Left cardiac atrium (tissue), 4 donors: ENCODE measurements at regions not wholly inside any gene's neighbourhood (a gene's known extent, or its start where the extent isn't known, plus 50 kb on each side); places are given as distances from the start of the nearest gene placed in this dataset.
A peak's percentile ranks its signal among the peaks of the same experiment; 100 is the strongest.
"Not testable (repeated sequence)": the region's sequence is repeated elsewhere in the genome, so short reads cannot be mapped to it uniquely, and the experiment has no call there.

Source experiments
- ATAC-seq, 2 donors: fragments of 200-7000 bp; cut with Tn5 transposase; one replicate each; pipeline ENCODE4 v1.9.1; 2020; ENCODE audit warnings: mild to moderate bottlenecking in 2 of 2, moderate library complexity in 2 of 2
- DNase-seq: peaks from one replicate; pipeline ENCODE4 v3.0.0-alpha.2; 2020
- intact Hi-C, 2 donors: fragments of 100-400 bp; cut with DNase I; formaldehyde crosslinking; loops; one replicate each; pipeline versions ENCODE4 v1.14.1 to v1.15.1; 2022 to 2023
- donor health status: DM: no; HTN: yes; CAD: no.
- donor health status: DM: no; HTN: yes; CAD: no; lungs with severe emphysema.
- donor health status: DM: yes; HTN: yes; CAD: no.
- donor health status: Dilated cardiomyopathy.

GRCh38 chr2:2731816-2732284, 400.8 kb upstream of the MYT1L start:
- ATAC-seq: no peak
- no peak for DNase-seq
- intact Hi-C loops: no loop called here

DNA sequence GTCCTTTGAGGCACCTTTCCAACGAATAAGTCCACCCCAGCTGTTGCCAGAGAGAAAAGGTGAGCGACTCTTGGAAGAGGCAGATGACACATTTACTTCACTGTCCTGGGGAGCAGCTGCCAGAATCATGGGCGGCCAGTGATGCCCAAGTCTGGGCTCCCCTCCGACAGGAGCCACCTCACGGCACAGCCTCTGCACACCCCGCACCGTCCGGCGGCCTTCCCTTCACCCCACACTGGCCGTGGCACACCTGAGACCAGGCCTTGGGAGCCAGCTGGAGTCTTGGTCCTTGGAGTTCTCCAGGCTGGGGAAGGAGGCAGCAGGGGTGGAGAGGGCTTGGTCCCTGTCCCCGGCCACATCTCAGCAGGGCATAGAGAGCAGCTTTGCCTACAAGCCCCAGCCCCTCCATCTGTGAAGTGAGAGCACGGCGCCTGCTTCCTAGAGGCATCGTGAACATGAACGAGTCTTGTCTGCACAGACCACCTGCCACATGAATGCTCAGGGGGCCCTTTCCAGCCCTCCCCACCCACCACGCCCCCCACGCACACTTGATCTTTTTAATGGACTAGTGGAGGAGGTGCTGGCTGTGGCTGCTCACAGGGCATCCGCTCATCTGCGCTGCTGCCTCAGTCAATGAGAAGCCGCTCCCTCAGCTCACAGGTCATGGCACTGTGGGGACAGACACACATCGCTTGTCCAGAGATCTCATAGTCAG, 400.2 kb upstream of the MYT1L start:
- DNase-seq: no peak
- intact Hi-C loops: no loop called here
- no peak for ATAC-seq

DNA sequence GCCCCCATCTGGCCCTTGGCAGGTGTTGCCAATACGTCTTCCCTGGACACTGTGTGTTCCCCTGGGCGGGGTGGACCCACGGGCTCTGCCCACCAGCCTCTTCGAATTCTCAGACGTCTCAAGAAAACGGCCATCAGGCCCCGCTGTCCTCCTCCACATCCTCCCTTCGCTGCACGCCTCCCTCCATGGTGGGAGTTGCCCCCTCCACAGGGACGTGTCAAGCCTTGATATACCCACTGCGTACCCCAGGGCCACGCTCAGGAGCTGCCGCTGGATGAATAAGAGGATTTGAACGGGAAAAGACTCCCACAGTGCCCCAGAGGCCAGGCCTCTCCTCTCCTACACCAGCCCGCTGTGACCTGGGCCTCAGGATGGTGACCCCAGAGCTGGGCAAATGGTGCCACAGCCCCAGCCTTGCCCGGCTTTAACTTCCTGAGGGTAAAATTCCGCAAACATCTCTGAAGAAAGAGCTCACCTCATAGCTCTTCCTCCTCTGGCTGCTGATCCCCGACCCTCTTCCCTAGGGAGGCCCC, 399.3 kb upstream of the MYT1L start:
- no peak for ATAC-seq
- DNase-seq: no peak
- intact Hi-C loops: no loop called here

DNA sequence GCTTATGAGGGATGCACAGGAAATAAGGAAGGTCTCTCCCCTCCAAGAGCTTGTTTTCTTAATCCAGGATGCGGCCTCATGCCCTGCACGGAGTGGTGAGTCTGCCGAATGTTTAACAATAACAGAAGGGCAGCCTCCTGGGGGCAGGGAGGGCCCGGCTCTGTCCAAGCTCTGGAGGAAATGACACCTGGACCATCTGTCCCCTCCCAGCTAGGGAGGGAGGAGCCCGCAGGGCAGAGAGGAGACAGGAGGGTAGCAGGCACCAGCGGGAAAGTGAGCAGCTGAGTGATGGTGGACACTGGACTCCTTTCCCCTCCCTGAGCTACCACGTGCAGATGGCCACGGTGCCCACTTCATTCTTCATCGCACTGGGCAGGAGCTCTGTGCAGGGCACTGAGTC, 398.2 kb upstream of the MYT1L start:
- intact Hi-C loops: no loop called here
- DNase-seq (no peak), ATAC-seq (no peak)

GRCh38 chr2:2728635-2729034, 397.6 kb upstream of the MYT1L start:
- no peak for DNase-seq
- intact Hi-C loops: no loop called here
- no peak for ATAC-seq

DNA sequence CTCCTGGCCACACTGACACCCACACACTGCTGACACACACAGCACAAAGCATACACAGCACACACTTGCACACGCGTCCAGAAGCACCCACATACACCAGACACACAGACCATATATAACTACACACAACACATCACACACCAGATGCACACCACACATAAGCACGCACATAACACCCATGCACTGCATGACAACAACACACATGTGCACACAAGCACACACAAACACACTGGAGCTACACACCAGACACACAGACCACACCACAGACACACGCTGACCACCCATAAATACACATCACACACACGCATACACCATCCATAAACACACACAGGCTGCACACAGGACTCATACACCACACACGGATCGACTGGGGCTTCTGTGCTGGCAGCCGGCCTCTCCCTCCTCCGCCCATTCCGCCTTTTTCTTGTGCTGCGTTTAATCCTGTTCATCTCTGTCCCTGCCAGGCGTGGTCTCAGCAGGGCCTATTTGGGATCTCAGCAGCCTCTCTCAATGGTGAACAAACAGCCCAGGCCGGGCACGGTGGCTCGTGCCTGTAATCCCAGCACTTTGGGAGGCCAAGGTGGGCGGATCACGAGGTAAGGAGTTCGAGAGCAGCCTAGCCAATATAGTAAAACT, 396.9 kb upstream of the MYT1L start:
- DNase-seq (no peak), ATAC-seq (no peak)
- intact Hi-C loops: no loop called here

DNA sequence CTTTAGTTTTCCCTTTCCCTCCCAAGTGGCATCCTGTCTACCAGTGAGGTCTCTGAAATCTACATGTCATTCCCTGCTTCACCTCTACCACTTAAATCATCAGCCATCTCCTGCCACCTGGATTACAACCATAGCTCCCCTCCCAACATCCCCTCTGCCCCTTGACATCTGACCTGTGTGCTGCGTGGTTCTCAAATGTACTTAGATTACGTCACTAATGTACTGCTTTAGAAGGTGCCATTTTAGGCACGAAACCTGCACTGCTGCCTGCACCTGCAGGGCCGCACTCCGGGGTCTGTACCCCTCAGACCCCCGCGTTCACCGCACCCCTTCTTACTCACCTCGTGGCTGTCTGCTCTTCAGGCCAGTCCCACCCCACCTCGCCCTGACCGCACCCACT, 395.1 kb upstream of the MYT1L start:
- DNase-seq (no peak), ATAC-seq (no peak)
- intact Hi-C loops: no loop called here

- no peak for DNase-seq
- peak in 1 of 2 donors; percentile 15 for ATAC-seq
- intact Hi-C loops: no loop called here
These were observed 392.0 kb upstream of the MYT1L start for GRCh38 chr2:2723064-2723463.

- no peak for DNase-seq
- intact Hi-C loops: no loop called here
- ATAC-seq: no peak
These were observed 390.3 kb upstream of the MYT1L start for GRCh38 chr2:2721296-2721835.

- DNase-seq, ATAC-seq, intact Hi-C loops: not testable (repeated sequence)
These were observed 389.7 kb upstream of the MYT1L start for GRCh38 chr2:2720806-2721205.

DNA sequence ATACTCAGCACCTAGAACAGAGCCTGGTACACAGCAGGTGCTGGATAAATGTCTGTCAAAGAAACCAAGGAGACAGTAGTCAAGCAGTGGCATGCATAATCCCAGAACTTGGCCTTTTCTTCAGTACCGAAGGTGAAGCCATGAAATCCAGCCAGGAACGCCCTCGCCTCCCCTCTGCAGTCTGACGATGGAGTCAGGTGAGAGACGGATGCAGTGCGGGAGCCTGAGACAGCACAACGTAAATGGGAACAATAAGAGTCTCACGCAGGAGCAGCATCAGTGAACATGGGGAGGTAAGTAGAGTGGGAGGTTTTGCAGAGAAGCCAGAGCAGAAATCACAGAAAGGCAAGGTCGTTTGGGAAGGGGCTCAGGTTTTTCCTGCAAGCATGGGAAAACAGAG, 389.3 kb upstream of the MYT1L start:
- ATAC-seq: no peak
- intact Hi-C loops: no loop called here
- no peak for DNase-seq

GRCh38 chr2:2719781-2720180, 388.7 kb upstream of the MYT1L start:
- ATAC-seq (no peak), DNase-seq (no peak)
- intact Hi-C loops: no loop called here

GRCh38 chr2:2719015-2719414, 387.9 kb upstream of the MYT1L start:
- intact Hi-C loops: no loop called here
- DNase-seq (no peak), ATAC-seq (no peak)

DNA sequence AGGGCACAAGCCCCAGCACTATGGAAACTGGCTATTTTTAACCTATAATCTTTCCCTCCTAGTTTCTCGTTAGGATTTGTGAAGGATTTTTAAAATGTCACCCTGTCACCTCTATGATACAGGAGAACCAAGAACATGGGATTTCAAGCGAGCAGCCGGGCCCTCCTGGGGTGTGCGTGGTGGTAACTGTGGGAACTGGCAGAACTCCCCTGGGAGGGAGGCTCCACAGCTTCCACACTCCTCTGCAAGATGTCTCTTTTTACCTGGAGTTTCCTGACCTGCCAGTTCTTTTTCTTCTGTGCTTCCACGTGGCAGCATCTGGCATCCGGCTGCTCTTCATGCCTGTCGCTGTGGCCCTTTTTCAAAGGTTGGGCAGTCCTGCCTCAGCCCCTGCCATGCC, 386.3 kb upstream of the MYT1L start:
- DNase-seq (no peak), ATAC-seq (no peak)
- intact Hi-C loops: no loop called here

DNA sequence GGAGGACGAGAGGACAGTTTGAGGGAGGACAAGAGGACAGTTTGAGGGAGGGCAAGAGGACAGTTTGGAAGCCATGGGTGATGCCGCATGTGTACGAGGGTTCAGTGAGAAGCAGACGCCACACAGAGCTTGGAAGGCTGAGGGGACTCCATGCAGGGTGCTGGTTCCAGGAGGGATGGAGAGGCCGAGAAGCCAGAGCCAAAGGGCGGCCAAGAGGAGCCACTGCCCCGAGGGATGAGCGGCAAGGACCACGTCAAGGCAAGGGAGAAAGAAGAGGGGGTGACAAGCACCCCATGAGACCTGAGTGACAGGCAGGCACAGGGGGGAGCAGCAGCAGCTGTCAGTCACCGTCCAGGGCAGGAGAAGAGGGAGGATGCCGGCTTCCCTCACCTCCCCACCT, 385.7 kb upstream of the MYT1L start:
- DNase-seq (no peak), ATAC-seq (no peak)
- intact Hi-C loops: no loop called here

DNA sequence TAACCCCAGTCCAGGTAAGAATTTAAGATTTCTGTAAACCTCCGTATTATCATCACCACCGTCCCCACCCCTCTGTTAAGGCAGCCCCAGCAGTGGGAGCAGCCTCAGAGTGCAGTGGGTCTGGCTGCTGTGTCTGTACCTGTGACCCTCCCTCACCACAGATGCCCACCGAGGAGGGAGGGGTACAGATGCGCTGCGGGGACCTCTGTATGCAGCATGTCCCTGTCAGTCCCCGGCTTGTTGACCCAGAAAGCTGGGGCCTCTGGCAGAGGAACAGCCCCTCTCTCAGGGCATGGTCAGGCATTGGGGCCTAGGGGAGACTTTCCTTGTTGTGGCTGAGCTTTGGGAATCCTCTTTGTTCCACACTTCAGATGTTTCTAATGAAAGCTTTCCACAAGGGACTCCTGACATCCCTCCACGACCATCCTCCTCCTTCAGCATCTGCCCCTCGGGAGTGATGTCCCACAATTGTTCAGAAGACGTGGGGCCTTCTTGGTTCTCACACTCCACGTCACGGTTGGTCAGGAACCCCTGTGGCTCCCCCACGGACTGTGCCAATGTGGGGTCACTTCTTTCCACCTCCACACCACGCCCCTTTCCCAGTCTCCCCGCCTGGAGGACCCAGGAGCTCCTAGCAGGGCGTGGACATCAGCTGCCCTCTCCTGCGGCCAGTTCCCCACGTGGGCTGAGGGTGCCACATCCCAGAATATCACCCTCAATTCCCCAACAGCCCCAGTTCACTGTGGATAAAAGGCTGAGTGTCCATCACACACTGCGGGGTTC, 384.2 kb upstream of the MYT1L start:
- DNase-seq (no peak), ATAC-seq (no peak)
- intact Hi-C loops: no loop called here

DNA sequence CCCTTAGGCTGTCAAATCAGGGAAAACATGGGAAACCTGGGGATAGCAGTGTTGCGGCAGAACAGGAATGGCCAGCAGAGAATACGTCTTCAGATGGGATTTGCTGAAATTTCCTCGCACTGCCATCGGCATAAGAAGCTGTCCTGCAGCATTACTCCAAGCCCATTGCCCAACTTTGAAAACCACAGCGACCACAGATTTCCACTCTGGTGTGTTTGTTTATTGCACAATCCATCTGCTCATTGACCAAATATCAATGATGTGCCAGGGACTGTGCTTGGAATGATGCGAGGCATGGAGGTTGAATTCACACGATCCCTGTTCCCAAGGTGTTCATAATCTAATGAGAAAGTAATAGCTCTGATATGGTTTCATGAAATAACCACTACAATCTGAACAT, 383.3 kb upstream of the MYT1L start:
- intact Hi-C loops: no loop called here
- no peak for ATAC-seq
- no peak for DNase-seq

GRCh38 chr2:2709431-2709770, 378.3 kb upstream of the MYT1L start:
- intact Hi-C loops: no loop called here
- no peak for DNase-seq
- no peak for ATAC-seq

DNA sequence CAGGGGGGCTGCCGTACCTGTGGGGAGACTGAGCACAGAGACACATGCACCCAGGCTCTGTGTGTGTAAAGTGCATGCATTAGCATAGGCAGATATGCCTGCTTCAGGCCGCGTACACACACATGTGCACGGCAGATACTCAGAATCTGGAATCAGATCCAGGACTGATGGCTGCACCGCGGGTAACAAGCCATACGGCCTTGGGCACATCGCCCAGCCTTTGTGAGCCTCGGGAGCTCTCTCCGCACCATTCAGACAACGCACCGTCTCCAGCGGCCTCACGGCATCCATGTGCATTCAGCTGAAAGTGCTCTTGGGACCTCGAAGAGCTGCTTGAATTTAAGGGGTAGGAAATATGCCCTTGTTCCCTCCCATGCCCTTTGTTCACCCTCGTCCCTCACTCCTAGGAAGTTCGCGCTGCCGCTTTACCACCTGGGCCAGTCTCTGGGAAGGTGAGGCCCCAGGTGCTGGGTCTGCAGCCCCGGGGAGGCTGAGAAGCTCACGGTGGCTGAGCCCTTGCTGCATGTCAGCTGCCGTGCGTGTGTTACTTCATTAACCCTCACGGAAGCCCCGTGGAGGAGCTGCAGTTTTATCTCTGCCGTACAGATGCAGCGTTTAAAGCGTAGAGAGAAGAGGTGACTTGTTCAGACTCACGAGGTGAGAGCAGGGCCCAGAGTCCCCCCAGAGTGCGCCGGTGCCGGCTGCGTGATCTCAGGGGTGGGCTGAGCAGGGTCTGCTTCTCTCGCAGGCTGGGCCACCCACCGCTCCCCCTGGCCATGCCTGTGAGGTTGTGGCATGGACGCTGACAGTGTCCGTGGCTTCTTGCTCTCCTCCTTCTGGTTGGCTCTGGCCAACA, 377.7 kb upstream of the MYT1L start:
- ATAC-seq: no peak
- intact Hi-C loops: no loop called here

More for the DNA sequence above, 377.7 kb upstream of the MYT1L start:
- DNase-seq: no peak
